HG03457 (cell line): ENCODE measurements at regions not wholly inside any gene's neighbourhood (a gene's known extent, or its start where the extent isn't known, plus 50 kb on each side); places are given as distances from the start of the nearest gene placed in this dataset.

Experiments used
- ATAC-seq: cut with Tn5 transposase; IDR thresholded peaks from one replicate; pipeline ENCODE4 v1.9.1; 2021; ENCODE audit warnings: moderate number of reproducible peaks; ENCODE audit not compliant: unreplicated experiment

- ATAC-seq: no peak
Observed at GRCh38 chr19:30082611-30083010, 140.6 kb downstream of the URI1 start.

DNA sequence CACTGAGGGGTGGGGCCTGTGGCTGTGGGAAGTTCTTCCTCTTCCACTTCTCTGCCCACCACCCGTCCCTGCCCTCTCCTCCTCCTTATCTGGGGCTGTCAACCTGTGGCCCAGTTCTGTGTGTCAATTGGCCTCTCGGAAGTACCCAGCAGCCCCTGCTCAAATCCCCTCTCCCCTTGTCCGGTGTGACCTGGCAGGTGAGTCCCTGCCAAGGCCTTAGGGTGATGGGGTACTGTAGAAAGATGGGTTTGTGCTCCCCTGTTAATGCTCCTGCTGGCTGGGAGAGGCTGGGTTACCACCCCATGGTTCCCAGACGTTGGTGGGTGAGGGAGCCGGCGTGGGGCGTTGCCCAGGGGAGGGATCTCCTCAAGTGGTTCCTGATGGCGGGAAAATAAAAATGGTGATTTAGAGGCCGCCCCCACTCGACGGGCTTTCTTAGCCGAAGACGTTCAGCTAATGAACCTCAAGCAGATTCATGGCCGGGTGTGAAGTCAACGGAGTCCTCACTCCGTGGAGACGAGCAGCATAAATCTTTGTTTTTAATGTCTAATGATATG, 141.2 kb downstream of the URI1 start:
- ATAC-seq: no peak

- no peak for ATAC-seq
Observed at GRCh38 chr19:30083701-30084156, 141.7 kb downstream of the URI1 start.

GRCh38 chr19:30084390-30084819, 142.4 kb downstream of the URI1 start:
- ATAC-seq: no peak

GRCh38 chr19:30085394-30085793, 143.4 kb downstream of the URI1 start:
- no peak for ATAC-seq

- no peak for ATAC-seq
Observed at GRCh38 chr19:30086220-30086619, 144.2 kb downstream of the URI1 start.

GRCh38 chr19:30086916-30087315, 144.9 kb downstream of the URI1 start:
- no peak for ATAC-seq

DNA sequence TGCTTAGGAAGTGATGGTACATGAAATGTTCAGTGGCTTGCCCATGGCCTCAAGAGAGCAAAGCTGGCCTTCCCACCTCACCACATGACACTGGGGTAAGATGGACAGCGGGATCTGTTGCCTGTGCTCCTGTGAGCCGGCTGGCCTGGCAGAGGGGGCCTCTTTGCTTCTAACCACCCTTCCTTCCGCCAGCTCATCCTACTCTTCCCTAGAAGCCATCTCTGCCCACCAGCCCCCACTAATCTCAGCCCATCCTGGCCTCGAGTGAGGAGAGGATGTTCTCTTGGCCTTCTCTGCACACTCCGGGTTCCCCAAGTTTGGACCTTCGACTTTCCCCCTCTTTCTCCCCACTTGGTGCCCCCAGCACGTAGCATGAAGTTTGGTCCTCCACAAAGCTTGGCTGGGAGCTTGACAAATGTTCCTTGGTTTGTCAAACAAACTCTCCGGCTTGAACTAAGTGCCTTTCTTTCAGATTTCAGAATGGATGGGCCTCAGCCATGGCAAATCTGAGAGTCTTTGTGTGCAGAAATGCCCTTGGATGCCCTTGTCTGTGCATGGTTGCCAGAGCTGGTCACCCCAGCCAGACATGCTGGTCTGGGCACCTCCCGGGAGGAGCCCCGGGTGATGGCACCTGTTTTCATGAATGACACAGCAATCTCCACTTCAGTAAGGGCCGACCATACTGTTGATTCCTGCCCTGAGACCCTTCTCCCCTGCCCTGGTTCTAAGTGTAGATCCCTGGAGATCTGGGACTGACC, 145.5 kb downstream of the URI1 start:
- no peak for ATAC-seq

- no peak for ATAC-seq
Observed at GRCh38 chr19:30088567-30088966, 146.5 kb downstream of the URI1 start.

- ATAC-seq: no peak
Observed at GRCh38 chr19:30089086-30089665, 147.1 kb downstream of the URI1 start.

DNA sequence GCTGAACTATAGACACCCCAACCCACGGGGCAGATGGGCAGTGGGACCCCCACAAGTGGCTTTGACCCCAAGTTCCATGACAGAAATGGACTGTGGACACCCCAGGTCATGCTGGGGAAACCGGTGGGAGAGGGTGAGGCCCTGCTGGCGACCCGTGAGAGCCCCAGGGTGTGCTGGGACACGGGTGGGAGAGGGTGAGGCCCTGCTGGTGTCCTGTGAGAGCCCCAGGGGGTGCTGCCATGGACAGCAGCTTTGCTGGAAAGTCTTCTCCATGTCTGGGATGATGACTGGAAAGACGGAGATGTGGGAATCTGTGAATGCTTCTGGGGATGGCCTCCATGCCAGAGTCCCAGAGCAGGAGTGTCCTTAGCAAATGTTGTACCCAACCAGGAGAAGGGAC, 148.4 kb downstream of the URI1 start:
- ATAC-seq: no peak

DNA sequence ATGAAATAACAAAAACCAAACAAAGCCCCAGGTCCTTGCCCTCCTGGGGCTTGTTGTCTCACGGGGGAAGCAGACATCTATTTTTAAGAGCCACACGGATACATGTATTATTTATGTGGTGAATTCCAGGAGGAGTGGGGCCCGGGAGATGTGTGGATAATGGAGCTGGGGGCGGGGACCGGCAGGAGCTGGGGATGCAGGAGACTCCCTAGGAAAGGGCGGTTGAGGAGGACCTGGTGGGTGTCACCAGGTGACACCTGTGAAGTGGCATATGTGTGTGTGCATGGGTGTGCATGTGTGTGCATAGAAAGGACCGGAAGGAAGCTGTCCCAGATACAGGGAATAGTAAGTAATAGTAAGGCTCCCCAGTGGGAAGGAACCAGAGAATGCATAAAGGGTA, 148.9 kb downstream of the URI1 start:
- ATAC-seq: no peak

DNA sequence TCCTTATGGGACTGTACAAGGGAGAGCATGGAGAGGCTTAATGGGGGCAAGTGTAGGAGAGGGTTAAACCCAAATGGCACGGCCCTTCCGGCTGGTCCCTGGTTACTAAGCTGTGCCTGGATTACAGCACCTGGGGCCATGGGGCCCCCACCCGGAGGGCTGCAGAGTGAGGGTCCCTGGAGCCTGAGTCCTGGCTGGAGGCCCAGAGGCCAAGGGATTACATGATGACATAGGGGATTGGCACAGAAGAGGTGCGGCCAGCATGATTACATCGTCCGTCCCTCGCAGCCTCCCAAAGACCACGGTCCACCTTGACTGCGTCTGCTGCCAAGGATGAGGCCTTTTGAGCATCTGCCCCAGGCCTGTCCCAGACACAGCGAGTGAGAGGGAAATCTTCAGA, 149.4 kb downstream of the URI1 start:
- no peak for ATAC-seq

GRCh38 chr19:30091856-30092255, 149.8 kb downstream of the URI1 start:
- ATAC-seq: no peak

DNA sequence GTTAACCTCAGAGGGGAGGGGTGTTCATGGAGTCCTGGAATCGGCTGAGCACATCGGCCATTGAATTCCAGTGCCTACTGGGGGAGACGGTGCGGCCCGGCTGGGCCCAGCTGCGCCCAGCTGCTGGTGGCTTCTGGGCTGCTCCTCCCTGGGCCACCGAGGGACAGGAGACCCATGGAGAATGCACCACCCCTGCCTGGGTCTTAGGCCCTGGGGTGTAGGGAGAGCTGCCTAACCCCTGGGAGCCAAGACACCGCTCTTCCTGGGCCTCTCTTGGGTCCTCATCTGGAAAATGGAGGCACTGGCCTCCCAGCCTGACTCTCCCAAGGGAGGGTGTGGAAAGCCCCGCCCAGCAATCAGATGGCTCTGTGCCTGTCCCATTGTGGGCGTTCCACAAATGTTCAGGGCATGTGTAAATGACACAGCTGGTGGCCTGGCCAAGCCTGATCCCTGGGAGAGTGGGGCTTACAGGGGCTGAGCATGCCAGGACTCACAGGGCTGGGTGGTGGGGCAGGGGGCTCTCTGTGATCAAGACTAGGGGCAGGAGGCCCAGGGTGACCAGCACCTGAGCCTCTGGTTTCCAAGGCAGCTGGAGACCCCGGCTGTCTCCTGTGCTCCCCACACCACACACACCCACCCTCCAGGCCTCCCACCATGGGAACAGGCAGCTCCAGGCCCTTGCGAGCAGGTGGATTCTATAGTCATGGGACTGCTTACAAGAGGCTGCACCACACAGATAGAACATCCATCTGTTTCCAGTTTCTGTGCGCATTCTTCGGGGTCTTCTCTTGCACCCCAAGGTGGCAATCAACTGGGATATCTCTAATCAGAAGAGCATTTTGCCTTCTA, 150.9 kb downstream of the URI1 start:
- ATAC-seq: no peak

GRCh38 chr19:30093966-30094755, 152.1 kb downstream of the URI1 start:
- ATAC-seq: no peak

DNA sequence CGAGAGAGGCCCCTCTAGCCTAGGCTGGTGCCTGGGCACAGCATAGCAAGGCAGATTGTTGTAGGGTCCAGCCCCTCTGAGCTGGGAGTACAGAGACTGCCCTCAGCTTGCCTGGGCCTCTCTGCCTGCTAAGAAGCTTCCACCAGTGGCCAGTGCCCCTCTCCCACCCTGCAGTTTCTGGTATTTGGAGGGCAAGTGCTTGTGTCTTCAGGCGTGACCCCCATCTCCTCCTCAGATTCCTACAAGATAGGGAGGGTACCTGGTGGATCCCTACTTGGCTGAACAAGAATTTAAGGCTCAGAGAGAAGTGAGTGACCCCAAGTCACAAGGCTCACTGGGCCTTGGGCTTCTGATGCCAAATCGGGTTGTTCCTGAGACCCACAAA, 152.7 kb downstream of the URI1 start:
- ATAC-seq: no peak

GRCh38 chr19:30095171-30095570, 153.1 kb downstream of the URI1 start:
- ATAC-seq: no peak

DNA sequence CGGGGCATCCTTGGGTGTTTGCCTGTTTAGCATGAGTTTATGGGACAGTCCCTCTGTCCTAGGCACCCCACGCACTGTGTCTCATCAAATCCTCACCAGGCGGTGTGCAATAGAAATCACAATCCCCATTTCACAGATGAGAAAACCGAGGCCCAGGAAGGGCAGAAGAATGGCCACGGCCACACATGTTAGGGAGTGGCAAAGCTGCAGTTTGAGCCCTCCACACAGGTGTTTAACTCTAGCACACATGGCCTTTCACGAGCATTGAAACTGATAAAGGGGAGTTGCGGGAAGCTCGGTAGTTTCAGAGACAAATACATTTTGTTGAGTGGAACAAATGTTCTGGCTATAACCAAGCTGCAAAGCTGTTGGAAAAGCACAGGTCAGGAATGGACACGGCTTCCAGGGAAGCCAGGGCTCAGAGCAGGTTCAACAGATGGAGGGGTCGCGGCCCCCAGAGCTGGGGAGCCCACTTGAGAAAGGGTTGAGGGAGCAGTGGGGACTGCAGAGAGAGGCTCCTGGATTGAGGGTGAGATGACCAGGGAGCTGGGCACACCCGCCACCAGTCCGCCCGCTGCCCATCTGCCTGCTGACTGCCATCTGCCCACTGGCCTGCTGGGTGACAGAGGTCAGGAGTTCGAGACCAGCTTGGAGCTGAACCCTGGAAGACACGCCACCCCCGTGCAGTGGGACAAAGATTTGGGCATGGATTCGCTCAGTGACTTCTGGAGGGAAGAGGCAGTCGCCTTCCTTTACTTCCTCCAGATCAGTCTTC, 154.7 kb downstream of the URI1 start:
- ATAC-seq: no peak

GRCh38 chr19:30097746-30098280, 155.8 kb downstream of the URI1 start:
- no peak for ATAC-seq
